Natural killer cell (primary cell): ENCODE measurements at regions not wholly inside any gene's neighbourhood (a gene's known extent, or its start where the extent isn't known, plus 50 kb on each side); places are given as distances from the start of the nearest gene placed in this dataset.

Source experiments
- ATAC-seq, 3 donors: fragments of 150-1000 bp in 2 of 3; fragments of 200-7000 bp in 1 of 3; cut with Tn5 transposase; 1 replicate in 1 of 3; 2 replicates in 2 of 3; pipeline ENCODE4 v1.10.0; 2021; ENCODE audit warnings: mild to moderate bottlenecking in 2 of 3, moderate library complexity in 2 of 3
- DNase-seq, 2 donors: peaks; one replicate each; pipeline versions ENCODE4 v3.0.0 to v3.0.0-alpha.2; 2013 to 2021; ENCODE audit warnings: mixed read lengths in 1 of 2
- H3K27ac ChIP-seq: one replicate; pipeline ENCODE4 v1.5.1; 2013; ENCODE audit warnings: mild to moderate bottlenecking, low read length
- H3K27me3 ChIP-seq: one replicate; pipeline ENCODE4 v1.6.1; 2013; ENCODE audit warnings: low read length; ENCODE audit not compliant: control insufficient read depth, insufficient read depth
- H3K36me3 ChIP-seq: one replicate; pipeline ENCODE4 v1.6.1; 2013; ENCODE audit warnings: low read length; ENCODE audit not compliant: control insufficient read depth, insufficient read depth
- H3K4me1 ChIP-seq: one replicate; pipeline ENCODE4 v1.6.1; 2013; ENCODE audit warnings: low read length; ENCODE audit not compliant: control insufficient read depth, insufficient read depth
- H3K4me3 ChIP-seq: one replicate; pipeline ENCODE4 v1.5.1; 2013; ENCODE audit warnings: low read length
- H3K9me3 ChIP-seq: one replicate; pipeline ENCODE4 v1.6.1; 2013; ENCODE audit warnings: low read length; ENCODE audit not compliant: control insufficient read depth, insufficient read depth
- H3K27ac Mint-ChIP-seq, 2 donors: one replicate each; pipeline ENCODE4 v1.8.0; 2022; ENCODE audit warnings: mild to moderate bottlenecking in 2 of 2, mixed read lengths in 2 of 2, moderate library complexity in 1 of 2
- H3K27me3 Mint-ChIP-seq, 2 donors: one replicate each; pipeline ENCODE4 v1.8.0; 2022; ENCODE audit warnings: low read depth in 2 of 2, mixed read lengths in 2 of 2
- H3K36me3 Mint-ChIP-seq: one replicate; pipeline ENCODE4 v1.8.0; 2022; ENCODE audit warnings: mixed read lengths
- H3K4me1 Mint-ChIP-seq, 2 donors: one replicate each; pipeline ENCODE4 v1.8.0; 2022; ENCODE audit warnings: mixed read lengths in 2 of 2
- H3K4me3 Mint-ChIP-seq: one replicate; pipeline ENCODE4 v1.8.0; 2022; ENCODE audit warnings: mild to moderate bottlenecking, moderate library complexity, mixed read lengths
- H3K9me3 Mint-ChIP-seq, 2 donors: one replicate each; pipeline ENCODE4 v1.8.0; 2022; ENCODE audit warnings: mixed read lengths in 2 of 2
- CTCF ChIP-seq: fragments of 200-600 bp; IDR thresholded peaks from one replicate; pipeline ENCODE4 v1.8.0; 2022; ENCODE audit warnings: antibody characterized with exemption
- WGBS: methylation state at CpG from one replicate; pipeline ENCODE4 v1.1.7; 2013; ENCODE audit warnings: missing lambda C conversion rate; ENCODE audit not compliant: insufficient coverage; 5-methylcytosine and 5-hydroxymethylcytosine counted together
- intact Hi-C: fragments of 100-400 bp; cut with micrococcal nuclease; formaldehyde crosslinking; loops from one replicate; pipeline ENCODE4 v1.14.2; 2022

- Mint-ChIP-seq H3K36me3 (no peaks in the 10 kb centered on the region), H3K4me1 (no peaks in the 10 kb centered on the region), H3K9me3 (no peaks in the 10 kb centered on the region), H3K4me3 (no peak overlapping the region), H3K27me3 (no peaks in the 10 kb centered on the region), H3K27ac (no peak overlapping the region)
- no peak for TF ChIP-seq CTCF
- Histone ChIP-seq H3K27me3 (no peaks in the 10 kb centered on the region), H3K27ac (no peak overlapping the region), H3K36me3 (no peaks in the 10 kb centered on the region), H3K4me3 (no peak overlapping the region), H3K4me1 (no peaks in the 10 kb centered on the region), H3K9me3 (no peaks in the 10 kb centered on the region)
- no peak for DNase-seq
- ATAC-seq = no peak
- 85% methylated on average over 20 of the region's 20 CpGs for WGBS
- intact Hi-C loops = no loop called here
Observed at GRCh38 chr3:127088511-127089351, 104.2 kb upstream of the PRR23E start.

GRCh38 chr3:127089486-127090145, 103.3 kb upstream of the PRR23E start:
- ATAC-seq (no peak), DNase-seq (no peak)
- no peak for TF ChIP-seq CTCF
- Histone ChIP-seq H3K27me3 (no peaks in the 10 kb centered on the region), H3K4me3 (no peak overlapping the region), H3K9me3 (no peaks in the 10 kb centered on the region), H3K36me3 (no peaks in the 10 kb centered on the region), H3K4me1 (no peaks in the 10 kb centered on the region), H3K27ac (no peak overlapping the region)
- WGBS = 71% methylated on average over 7 of the region's 7 CpGs
- no peaks in the 10 kb centered on the region for H3K36me3 Mint-ChIP-seq
- no peak overlapping the region for H3K4me3 Mint-ChIP-seq
- no peaks in the 10 kb centered on the region for H3K4me1 Mint-ChIP-seq
- intact Hi-C loops = no loop called here
- H3K9me3 Mint-ChIP-seq = no peaks in the 10 kb centered on the region
- H3K27ac Mint-ChIP-seq = no peak overlapping the region
- no peaks in the 10 kb centered on the region for H3K27me3 Mint-ChIP-seq

- Mint-ChIP-seq H3K36me3 (no peaks in the 10 kb centered on the region), H3K9me3 (no peaks in the 10 kb centered on the region), H3K4me3 (no peak overlapping the region), H3K27me3 (peaks cover 0 to 2% of the 10 kb centered on the region in 2 donors), H3K4me1 (no peaks in the 10 kb centered on the region), H3K27ac (no peak overlapping the region)
- WGBS = 85% methylated on average over 14 of the region's 14 CpGs
- TF ChIP-seq CTCF = no peak
- Histone ChIP-seq H3K9me3 (no peaks in the 10 kb centered on the region), H3K27me3 (no peaks in the 10 kb centered on the region), H3K4me1 (no peaks in the 10 kb centered on the region), H3K36me3 (no peaks in the 10 kb centered on the region), H3K27ac (no peak overlapping the region), H3K4me3 (no peak overlapping the region)
- peak in 1 of 3 donors; percentile 16 for ATAC-seq
- no peak for DNase-seq
- intact Hi-C loops = no loop called here
Observed at GRCh38 chr3:127090218-127091160, 102.4 kb upstream of the PRR23E start.
